ENCODE measurements at regions not wholly inside any gene's neighbourhood (a gene's known extent, or its start where the extent isn't known, plus 50 kb on each side); places are given as distances from the start of the nearest gene placed in this dataset.

GRCh38 chr11:70869054-70869453, 383.3 kb downstream of the SHANK2 start:
- no peaks in the 10 kb centered on the region for H3K27me3 ChIP-seq (ENCODE audit: insufficient read depth, low read length)
- no peaks in the 10 kb centered on the region for H3K36me3 ChIP-seq (ENCODE audit: insufficient read depth, low read length)
- no peak overlapping the region for H3K27ac ChIP-seq (ENCODE audit: low read depth, low read length)
- no peak for DNase-seq (ENCODE audit: insufficient read length, low spot score, missing footprints)
- no peak for TF ChIP-seq CTCF (IDR thresholded peaks at IDR 0.05; ENCODE audit: extremely low read depth, low read depth, low read length)
- no peak overlapping the region for H3K4me3 ChIP-seq (ENCODE audit: insufficient read depth, low read length)
- no peaks in the 10 kb centered on the region for H3K9me3 ChIP-seq (ENCODE audit: low read depth, low read length)
- H4K20me1 ChIP-seq (ENCODE audit: insufficient read depth, low read length) = no peaks in the 10 kb centered on the region
- no peak overlapping the region for H3K4me2 ChIP-seq (ENCODE audit: insufficient read depth, low read length)
- no peaks in the 10 kb centered on the region for H3K79me2 ChIP-seq (ENCODE audit: insufficient read depth, low read length)
- H3K4me1 ChIP-seq (ENCODE audit: insufficient read depth, low read length) = no peaks in the 10 kb centered on the region
- no peak overlapping the region for H2AFZ ChIP-seq (ENCODE audit: low read length)

GRCh38 chr11:70871881-70872280, 380.5 kb downstream of the SHANK2 start:
- Histone ChIP-seq H3K36me3 (ENCODE audit: insufficient read depth, low read length) (no peaks in the 10 kb centered on the region), H3K4me3 (ENCODE audit: insufficient read depth, low read length) (no peak overlapping the region), H3K79me2 (ENCODE audit: insufficient read depth, low read length) (no peaks in the 10 kb centered on the region), H3K27ac (ENCODE audit: low read depth, low read length) (no peak overlapping the region), H3K4me1 (ENCODE audit: insufficient read depth, low read length) (no peaks in the 10 kb centered on the region), H3K4me2 (ENCODE audit: insufficient read depth, low read length) (no peak overlapping the region), H4K20me1 (ENCODE audit: insufficient read depth, low read length) (no peaks in the 10 kb centered on the region), H2AFZ (ENCODE audit: low read length) (no peak overlapping the region), H3K9me3 (ENCODE audit: low read depth, low read length) (no peaks in the 10 kb centered on the region), H3K27me3 (ENCODE audit: insufficient read depth, low read length) (no peaks in the 10 kb centered on the region)
- DNase-seq (ENCODE audit: insufficient read length, low spot score, missing footprints) = peak; percentile 51
- no peak for TF ChIP-seq CTCF (IDR thresholded peaks at IDR 0.05; ENCODE audit: extremely low read depth, low read depth, low read length)

- no peak for TF ChIP-seq CTCF (IDR thresholded peaks at IDR 0.05; ENCODE audit: extremely low read depth, low read depth, low read length)
- Histone ChIP-seq H2AFZ (ENCODE audit: low read length) (no peak overlapping the region), H4K20me1 (ENCODE audit: insufficient read depth, low read length) (no peaks in the 10 kb centered on the region), H3K79me2 (ENCODE audit: insufficient read depth, low read length) (no peaks in the 10 kb centered on the region), H3K4me2 (ENCODE audit: insufficient read depth, low read length) (no peak overlapping the region), H3K36me3 (ENCODE audit: insufficient read depth, low read length) (no peaks in the 10 kb centered on the region), H3K27me3 (ENCODE audit: insufficient read depth, low read length) (no peaks in the 10 kb centered on the region), H3K4me3 (ENCODE audit: insufficient read depth, low read length) (no peak overlapping the region), H3K4me1 (ENCODE audit: insufficient read depth, low read length) (no peaks in the 10 kb centered on the region), H3K27ac (ENCODE audit: low read depth, low read length) (no peak overlapping the region), H3K9me3 (ENCODE audit: low read depth, low read length) (no peaks in the 10 kb centered on the region)
- no peak for DNase-seq (ENCODE audit: insufficient read length, low spot score, missing footprints)
Measured at GRCh38 chr11:70872299-70872698, 380.1 kb downstream of the SHANK2 start.

GRCh38 chr11:70872955-70873735, 379.2 kb downstream of the SHANK2 start:
- Histone ChIP-seq H3K27ac (ENCODE audit: low read depth, low read length) (no peak overlapping the region), H3K4me1 (ENCODE audit: insufficient read depth, low read length) (no peaks in the 10 kb centered on the region), H3K9me3 (ENCODE audit: low read depth, low read length) (no peaks in the 10 kb centered on the region), H3K36me3 (ENCODE audit: insufficient read depth, low read length) (no peaks in the 10 kb centered on the region), H2AFZ (ENCODE audit: low read length) (no peak overlapping the region), H4K20me1 (ENCODE audit: insufficient read depth, low read length) (no peaks in the 10 kb centered on the region), H3K27me3 (ENCODE audit: insufficient read depth, low read length) (no peaks in the 10 kb centered on the region), H3K4me2 (ENCODE audit: insufficient read depth, low read length) (no peak overlapping the region), H3K79me2 (ENCODE audit: insufficient read depth, low read length) (no peaks in the 10 kb centered on the region), H3K4me3 (ENCODE audit: insufficient read depth, low read length) (no peak overlapping the region)
- DNase-seq (ENCODE audit: insufficient read length, low spot score, missing footprints) = no peak
- TF ChIP-seq CTCF (IDR thresholded peaks at IDR 0.05; ENCODE audit: extremely low read depth, low read depth, low read length) = no peak

All from osteoblast (primary cell).